GM23248 (cell line): ENCODE measurements at regions not wholly inside any gene's neighbourhood (a gene's known extent, or its start where the extent isn't known, plus 50 kb on each side); places are given as distances from the start of the nearest gene placed in this dataset.

Source experiments
- EZH2 ChIP-seq: fragments of 200-600 bp; sonication (generic); IDR thresholded peaks from 2 replicates; pipeline ENCODE4 v1.6.1; 2018; ENCODE audit warnings: antibody characterized with exemption, mild to moderate bottlenecking; ENCODE audit not compliant: insufficient read depth, poor library complexity, severe bottlenecking
- EZH2phosphoT487 ChIP-seq: fragments of 200-600 bp; sonication (generic); IDR thresholded peaks from 2 replicates; pipeline ENCODE4 v1.6.1; 2018; ENCODE audit warnings: antibody characterized with exemption, moderate library complexity, mild to moderate bottlenecking, low read depth; ENCODE audit not compliant: insufficient read depth

- no peak for TF ChIP-seq EZH2
- TF ChIP-seq EZH2phosphoT487, result no peak
Measured at GRCh38 chr5:86763929-86764328, 146.2 kb downstream of the COX7C start.
